ENCODE measurements at regions not wholly inside any gene's neighbourhood (a gene's known extent, or its start where the extent isn't known, plus 50 kb on each side); places are given as distances from the start of the nearest gene placed in this dataset.
A peak's percentile ranks its signal among the peaks of the same experiment; 100 is the strongest.

DNA sequence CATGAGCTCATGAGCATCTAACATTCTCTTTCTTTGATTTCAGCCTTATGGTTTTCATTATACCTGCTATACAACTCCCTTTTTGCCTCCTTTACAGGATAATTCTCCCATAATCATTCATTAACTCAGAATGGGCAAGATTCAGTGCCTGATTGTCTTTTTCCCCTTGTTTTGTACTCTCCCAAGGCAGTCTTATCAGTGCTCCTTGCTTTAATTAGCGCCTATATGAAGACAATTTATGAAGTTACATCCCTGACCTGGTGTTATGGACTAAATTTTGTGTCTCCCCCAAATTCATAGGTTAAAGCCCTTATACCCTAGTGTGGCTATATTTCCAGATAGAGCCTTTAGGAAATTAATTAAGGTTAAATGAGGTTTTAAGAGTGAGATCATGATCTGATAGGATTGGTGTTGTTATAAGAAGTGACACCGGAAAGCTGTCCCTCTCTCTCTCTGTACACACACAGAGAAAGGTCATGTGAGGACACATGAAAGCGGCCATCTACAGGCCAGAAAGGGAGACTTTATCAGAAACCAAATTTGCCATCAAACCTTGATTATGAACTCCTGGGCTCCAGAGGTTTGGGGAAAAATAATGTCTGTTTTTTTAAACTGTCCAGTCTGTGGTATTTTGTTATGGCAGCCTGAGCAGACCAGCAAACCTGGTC is 185.8 kb upstream of the CHODL start:
- WGBS (ENCODE audit: insufficient coverage), result no CpG with 5 or more reads among the region's 3 CpGs
- no peaks in the 10 kb centered on the region for H3K4me1 ChIP-seq (ENCODE audit: control insufficient read depth, insufficient read depth, low read length)

DNA sequence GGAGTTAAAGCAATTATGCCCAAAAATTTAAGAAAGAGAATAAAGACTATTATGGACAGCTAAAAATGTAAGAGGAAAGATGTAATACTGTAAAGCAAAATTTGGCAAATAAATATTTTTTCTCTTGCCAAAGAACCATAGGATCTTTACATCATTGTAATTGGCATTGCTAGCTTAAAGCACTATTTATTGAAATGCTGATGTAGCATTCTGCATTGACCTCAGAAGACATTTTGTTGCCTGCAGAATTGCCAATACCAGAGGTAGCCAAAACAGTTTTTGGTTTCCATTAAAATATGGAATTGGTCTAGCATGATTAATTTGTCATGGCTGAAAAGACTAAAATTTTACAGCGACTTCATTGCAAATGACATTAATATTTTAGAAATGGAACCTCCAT is 191.5 kb upstream of the CHODL start:
- no peaks in the 10 kb centered on the region for H3K4me1 ChIP-seq (ENCODE audit: control insufficient read depth, insufficient read depth, low read length)
- no peaks in the 10 kb centered on the region for H3K27me3 ChIP-seq (ENCODE audit: control insufficient read depth, insufficient read depth, low read length)
- WGBS (ENCODE audit: insufficient coverage), result no CpG with 5 or more reads among the region's 1 CpG
- H3K9me3 ChIP-seq (ENCODE audit: control insufficient read depth, insufficient read depth, low read length), result no peaks in the 10 kb centered on the region
- H3K36me3 ChIP-seq (ENCODE audit: control insufficient read depth, insufficient read depth, low read length), result no peaks in the 10 kb centered on the region
- H3K4me3 ChIP-seq (ENCODE audit: low read depth, low read length), result no peak overlapping the region
- DNase-seq (ENCODE audit: low read depth in 4 of 6, low spot score in 6 of 6), result no peak
- no peak overlapping the region for H3K27ac ChIP-seq (ENCODE audit: low read depth, low read length)

More for the DNA sequence above, 185.8 kb upstream of the CHODL start:
- no peak overlapping the region for H3K4me3 ChIP-seq (ENCODE audit: low read depth, low read length)
- H3K27me3 ChIP-seq (ENCODE audit: control insufficient read depth, insufficient read depth, low read length), result no peaks in the 10 kb centered on the region
- no peak for DNase-seq (ENCODE audit: low read depth in 4 of 6, low spot score in 6 of 6)
- no peaks in the 10 kb centered on the region for H3K36me3 ChIP-seq (ENCODE audit: control insufficient read depth, insufficient read depth, low read length)
- no peaks in the 10 kb centered on the region for H3K9me3 ChIP-seq (ENCODE audit: control insufficient read depth, insufficient read depth, low read length)
- H3K27ac ChIP-seq (ENCODE audit: low read depth, low read length), result no peak overlapping the region

DNA sequence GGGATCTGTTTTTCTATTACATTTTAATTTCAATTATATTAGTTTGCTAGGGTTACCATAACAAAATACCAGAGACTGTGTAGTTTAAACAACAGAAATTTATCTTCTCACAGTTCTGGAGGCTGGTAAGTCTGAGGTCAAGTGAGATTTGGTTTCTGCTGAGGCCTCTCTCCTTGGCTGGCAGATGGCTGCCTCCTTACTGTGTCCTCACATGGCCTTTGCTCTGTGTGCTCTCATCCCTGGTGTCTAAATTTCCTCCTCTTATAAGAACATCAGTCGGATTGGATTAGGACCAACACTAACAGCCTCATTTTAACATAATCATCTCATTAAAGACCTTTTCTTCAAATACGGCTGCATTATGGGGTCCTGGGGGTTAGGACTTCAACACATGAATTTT is 195.2 kb upstream of the CHODL start:
- no peaks in the 10 kb centered on the region for H3K9me3 ChIP-seq (ENCODE audit: control insufficient read depth, insufficient read depth, low read length)
- 80% methylated on average over 1 of the region's 2 CpGs for WGBS (ENCODE audit: insufficient coverage)
- DNase-seq (ENCODE audit: low read depth in 4 of 6, low spot score in 6 of 6), result no peak
- H3K27ac ChIP-seq (ENCODE audit: low read depth, low read length), result no peak overlapping the region
- no peaks in the 10 kb centered on the region for H3K27me3 ChIP-seq (ENCODE audit: control insufficient read depth, insufficient read depth, low read length)
- no peak overlapping the region for H3K4me3 ChIP-seq (ENCODE audit: low read depth, low read length)
- no peaks in the 10 kb centered on the region for H3K4me1 ChIP-seq (ENCODE audit: control insufficient read depth, insufficient read depth, low read length)
- no peaks in the 10 kb centered on the region for H3K36me3 ChIP-seq (ENCODE audit: control insufficient read depth, insufficient read depth, low read length)

DNA sequence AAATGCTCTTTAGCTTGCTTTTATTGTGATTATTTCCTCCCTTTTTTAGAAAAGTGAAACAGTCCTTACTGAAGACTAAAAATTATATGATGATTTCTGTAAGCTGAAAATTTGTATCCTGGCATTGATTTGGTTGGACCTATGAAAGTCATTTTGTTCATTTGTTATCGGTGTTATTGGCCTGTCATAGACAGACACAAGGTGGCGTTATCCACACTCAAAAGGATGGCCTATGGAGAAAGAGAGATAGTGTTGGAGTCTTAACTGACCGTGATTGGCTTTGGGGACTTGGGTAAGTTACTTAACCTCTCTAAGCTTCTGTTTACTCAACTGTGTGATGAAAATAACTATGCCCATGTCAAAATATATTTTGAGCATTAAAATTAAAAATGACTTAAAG is 203.6 kb upstream of the CHODL start:
- Histone ChIP-seq H3K36me3 (ENCODE audit: control insufficient read depth, insufficient read depth, low read length) (no peaks in the 10 kb centered on the region), H3K4me3 (ENCODE audit: low read depth, low read length) (no peak overlapping the region), H3K27me3 (ENCODE audit: control insufficient read depth, insufficient read depth, low read length) (no peaks in the 10 kb centered on the region), H3K9me3 (ENCODE audit: control insufficient read depth, insufficient read depth, low read length) (no peaks in the 10 kb centered on the region), H3K27ac (ENCODE audit: low read depth, low read length) (no peak overlapping the region), H3K4me1 (ENCODE audit: control insufficient read depth, insufficient read depth, low read length) (no peaks in the 10 kb centered on the region)
- peak in 2 of 6 donors; percentile 15 to 46 for DNase-seq (ENCODE audit: low read depth in 4 of 6, low spot score in 6 of 6)
- 0% methylated on average over 1 of the region's 3 CpGs for WGBS (ENCODE audit: insufficient coverage)

DNA sequence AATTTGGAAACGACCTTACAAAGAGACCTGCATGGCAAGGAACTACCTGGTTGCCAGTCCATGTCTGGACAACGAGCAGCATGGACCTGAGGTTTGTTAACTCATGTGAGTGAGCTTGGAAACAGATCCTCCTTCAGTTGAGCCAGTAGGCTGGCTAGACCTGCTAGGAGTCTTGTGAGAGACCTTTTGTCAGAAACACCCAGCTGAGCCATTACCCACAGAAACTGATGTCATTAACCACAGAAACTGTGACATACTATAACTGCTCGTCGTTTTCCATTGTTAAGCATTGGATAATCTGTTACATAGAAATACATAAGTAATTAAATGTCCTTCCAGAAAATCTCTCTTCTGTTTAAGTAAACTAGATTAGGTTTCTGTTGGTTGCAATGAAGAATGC is 211.1 kb upstream of the C21orf91 start:
- WGBS (ENCODE audit: insufficient coverage), result 100% methylated on average over 2 of the region's 4 CpGs
- no peaks in the 10 kb centered on the region for H3K36me3 ChIP-seq (ENCODE audit: control insufficient read depth, insufficient read depth, low read length)
- no peaks in the 10 kb centered on the region for H3K27me3 ChIP-seq (ENCODE audit: control insufficient read depth, insufficient read depth, low read length)
- H3K4me3 ChIP-seq (ENCODE audit: low read depth, low read length), result no peak overlapping the region
- H3K4me1 ChIP-seq (ENCODE audit: control insufficient read depth, insufficient read depth, low read length), result no peaks in the 10 kb centered on the region
- no peak for DNase-seq (ENCODE audit: low read depth in 4 of 6, low spot score in 6 of 6)
- no peak overlapping the region for H3K27ac ChIP-seq (ENCODE audit: low read depth, low read length)
- no peaks in the 10 kb centered on the region for H3K9me3 ChIP-seq (ENCODE audit: control insufficient read depth, insufficient read depth, low read length)

DNA sequence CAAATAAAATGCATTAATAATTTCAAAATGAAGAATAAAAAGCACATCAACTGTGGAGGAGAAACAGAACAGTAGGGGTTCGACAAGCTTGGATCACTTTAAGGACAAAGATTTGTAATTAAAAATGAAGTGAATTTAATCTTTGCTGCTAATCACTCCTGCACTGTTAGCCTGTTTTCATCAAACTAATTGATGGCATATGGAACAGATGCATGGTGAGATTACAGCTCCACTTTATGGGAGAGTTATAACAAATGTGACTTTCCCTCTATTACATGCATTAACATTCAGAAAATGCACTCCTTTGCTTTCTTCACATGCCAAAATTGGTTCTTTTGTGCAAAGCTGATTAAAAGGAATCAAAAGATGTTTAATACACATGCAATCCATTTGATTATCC is 207.2 kb upstream of the C21orf91 start:
- Histone ChIP-seq H3K9me3 (ENCODE audit: control insufficient read depth, insufficient read depth, low read length) (no peaks in the 10 kb centered on the region), H3K27ac (ENCODE audit: low read depth, low read length) (no peak overlapping the region), H3K4me3 (ENCODE audit: low read depth, low read length) (no peak overlapping the region), H3K27me3 (ENCODE audit: control insufficient read depth, insufficient read depth, low read length) (no peaks in the 10 kb centered on the region), H3K4me1 (ENCODE audit: control insufficient read depth, insufficient read depth, low read length) (no peaks in the 10 kb centered on the region), H3K36me3 (ENCODE audit: control insufficient read depth, insufficient read depth, low read length) (no peaks in the 10 kb centered on the region)
- DNase-seq (ENCODE audit: low read depth in 4 of 6, low spot score in 6 of 6), result peak in 2 of 6 donors; percentile 6 to 70
- no CpG with 5 or more reads among the region's 1 CpG for WGBS (ENCODE audit: insufficient coverage)

DNA sequence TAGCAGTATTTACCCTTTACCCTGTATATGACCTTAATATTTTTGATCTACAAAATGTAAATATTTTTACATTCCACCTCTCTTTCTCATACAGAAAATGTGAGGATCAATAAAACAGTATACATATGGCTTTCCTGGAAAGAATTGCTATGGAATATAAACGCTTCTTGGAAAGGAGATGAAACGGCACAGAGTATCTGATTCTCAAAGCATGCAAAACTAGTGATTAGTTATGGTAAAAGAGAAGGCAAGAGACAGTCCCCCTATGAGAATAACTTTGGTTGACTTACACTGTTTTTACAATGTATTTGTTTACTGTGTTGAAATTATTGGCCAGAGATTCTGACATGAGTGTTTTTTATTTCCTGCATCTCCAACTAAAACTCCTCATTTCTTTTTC is 204.6 kb upstream of the C21orf91 start:
- no peak for DNase-seq (ENCODE audit: low read depth in 4 of 6, low spot score in 6 of 6)
- H3K4me1 ChIP-seq (ENCODE audit: control insufficient read depth, insufficient read depth, low read length), result no peaks in the 10 kb centered on the region
- no peak overlapping the region for H3K4me3 ChIP-seq (ENCODE audit: low read depth, low read length)
- 80% methylated on average over 1 of the region's 2 CpGs for WGBS (ENCODE audit: insufficient coverage)
- no peaks in the 10 kb centered on the region for H3K27me3 ChIP-seq (ENCODE audit: control insufficient read depth, insufficient read depth, low read length)
- no peaks in the 10 kb centered on the region for H3K36me3 ChIP-seq (ENCODE audit: control insufficient read depth, insufficient read depth, low read length)
- H3K9me3 ChIP-seq (ENCODE audit: control insufficient read depth, insufficient read depth, low read length), result no peaks in the 10 kb centered on the region
- no peak overlapping the region for H3K27ac ChIP-seq (ENCODE audit: low read depth, low read length)

DNA sequence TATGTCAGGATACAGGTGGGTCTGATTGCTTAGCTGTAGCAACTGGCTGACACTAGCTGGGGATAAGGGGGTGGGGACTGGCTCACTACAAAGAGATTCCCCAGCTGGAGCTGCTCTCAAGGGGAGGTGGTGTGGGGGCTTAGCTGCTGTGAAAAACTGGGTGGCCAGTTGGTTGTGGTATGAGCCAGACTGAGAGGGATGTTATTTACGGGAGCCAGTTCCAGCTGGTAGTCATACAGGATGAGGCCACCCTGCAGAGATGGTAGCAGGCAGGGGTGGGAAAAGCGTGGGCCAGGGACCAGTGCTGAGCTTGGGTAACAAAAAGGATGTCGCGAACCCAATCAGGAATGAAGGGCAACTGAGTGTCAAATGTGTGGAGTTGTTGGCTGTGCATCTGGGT is 204.0 kb upstream of the C21orf91 start:
- Histone ChIP-seq H3K27ac (ENCODE audit: low read depth, low read length) (no peak overlapping the region), H3K9me3 (ENCODE audit: control insufficient read depth, insufficient read depth, low read length) (no peaks in the 10 kb centered on the region), H3K4me1 (ENCODE audit: control insufficient read depth, insufficient read depth, low read length) (no peaks in the 10 kb centered on the region), H3K27me3 (ENCODE audit: control insufficient read depth, insufficient read depth, low read length) (no peaks in the 10 kb centered on the region), H3K36me3 (ENCODE audit: control insufficient read depth, insufficient read depth, low read length) (no peaks in the 10 kb centered on the region), H3K4me3 (ENCODE audit: low read depth, low read length) (no peak overlapping the region)
- 74% methylated on average over 4 of the region's 4 CpGs for WGBS (ENCODE audit: insufficient coverage)
- DNase-seq (ENCODE audit: low read depth in 4 of 6, low spot score in 6 of 6), result no peak

DNA sequence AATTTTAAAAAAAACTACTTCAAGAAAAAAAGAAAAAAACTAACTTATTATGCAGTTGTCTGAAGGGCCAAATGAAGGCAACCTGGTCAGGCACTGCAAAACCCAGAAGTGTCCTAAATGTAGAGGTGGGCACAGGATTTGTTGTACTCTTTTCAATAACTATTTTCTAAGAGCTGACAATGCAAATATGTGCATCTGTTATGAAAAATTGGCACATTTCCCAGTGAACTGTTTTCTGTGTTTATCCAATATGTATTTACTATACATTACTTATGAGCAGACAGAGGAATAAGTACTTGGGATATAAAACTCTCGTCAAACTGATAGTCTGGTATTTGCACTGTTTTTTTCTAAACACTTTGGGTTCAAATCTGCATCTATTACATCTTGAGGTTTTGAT is 188.0 kb upstream of the C21orf91 start:
- Histone ChIP-seq H3K4me1 (ENCODE audit: control insufficient read depth, insufficient read depth, low read length) (no peaks in the 10 kb centered on the region), H3K36me3 (ENCODE audit: control insufficient read depth, insufficient read depth, low read length) (no peaks in the 10 kb centered on the region), H3K9me3 (ENCODE audit: control insufficient read depth, insufficient read depth, low read length) (no peaks in the 10 kb centered on the region), H3K27me3 (ENCODE audit: control insufficient read depth, insufficient read depth, low read length) (no peaks in the 10 kb centered on the region), H3K4me3 (ENCODE audit: low read depth, low read length) (no peak overlapping the region), H3K27ac (ENCODE audit: low read depth, low read length) (no peak overlapping the region)
- DNase-seq (ENCODE audit: low read depth in 4 of 6, low spot score in 6 of 6), result peak in 2 of 6 donors; percentile 19 to 41
- no CpG with 5 or more reads among the region's 1 CpG for WGBS (ENCODE audit: insufficient coverage)

DNA sequence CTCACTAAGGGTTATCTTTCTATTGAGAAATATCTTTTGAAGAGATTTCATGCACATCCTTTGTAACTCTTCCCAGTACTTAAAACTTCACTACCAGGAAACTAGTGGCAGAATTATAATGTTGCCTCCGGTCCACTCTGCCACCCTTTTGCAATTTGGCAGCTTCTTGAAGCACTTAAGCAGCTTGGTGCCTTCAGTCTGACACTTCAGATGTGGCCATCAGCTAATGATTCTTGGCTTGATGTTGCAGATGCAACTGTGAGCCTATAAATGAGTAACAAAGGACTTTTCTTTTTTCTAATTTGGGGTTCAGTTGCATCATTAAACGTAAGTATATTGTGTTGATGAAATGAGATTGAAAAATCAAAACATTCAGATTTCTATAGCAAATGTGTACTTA is 187.5 kb upstream of the C21orf91 start:
- Histone ChIP-seq H3K27me3 (ENCODE audit: control insufficient read depth, insufficient read depth, low read length) (no peaks in the 10 kb centered on the region), H3K4me1 (ENCODE audit: control insufficient read depth, insufficient read depth, low read length) (no peaks in the 10 kb centered on the region), H3K9me3 (ENCODE audit: control insufficient read depth, insufficient read depth, low read length) (no peaks in the 10 kb centered on the region), H3K27ac (ENCODE audit: low read depth, low read length) (no peak overlapping the region), H3K4me3 (ENCODE audit: low read depth, low read length) (no peak overlapping the region), H3K36me3 (ENCODE audit: control insufficient read depth, insufficient read depth, low read length) (no peaks in the 10 kb centered on the region)
- WGBS (ENCODE audit: insufficient coverage), result no CpG with 5 or more reads among the region's 2 CpGs
- peak in 2 of 6 donors; percentile 50 to 62 for DNase-seq (ENCODE audit: low read depth in 4 of 6, low spot score in 6 of 6)
